ENCODE measurements at regions not wholly inside any gene's neighbourhood (a gene's known extent, or its start where the extent isn't known, plus 50 kb on each side); places are given as distances from the start of the nearest gene placed in this dataset.

- H3K9me3 ChIP-seq: no peaks in the 10 kb centered on the region
- H3K4me1 ChIP-seq: no peaks in the 10 kb centered on the region
- H3K4me3 ChIP-seq: no peak overlapping the region
- intact Hi-C loops (cut with DNase I): no loop called here
- ATAC-seq: no peak
- H3K27me3 ChIP-seq: no peaks in the 10 kb centered on the region
- no peaks in the 10 kb centered on the region for H3K36me3 ChIP-seq
- 77 to 95% methylated on average over 1 of the region's 1 CpG for WGBS, 2 donors
- no peak for TF ChIP-seq CTCF (IDR thresholded peaks at IDR 0.05)
- no peak overlapping the region for H3K27ac ChIP-seq
- DNase-seq: no peak
- no peak for FAIRE-seq
Measured at GRCh38 chr12:42978708-42979107, 389.2 kb upstream of the PRICKLE1 start.

- DNase-seq (no peak), ATAC-seq (no peak), FAIRE-seq (no peak)
- H3K27ac ChIP-seq: no peak overlapping the region
- no peak overlapping the region for H3K4me3 ChIP-seq
- H3K36me3 ChIP-seq: no peaks in the 10 kb centered on the region
- H3K9me3 ChIP-seq: no peaks in the 10 kb centered on the region
- 96% methylated on average over 1 of the region's 1 CpG for WGBS, 2 donors
- no peaks in the 10 kb centered on the region for H3K4me1 ChIP-seq
- TF ChIP-seq CTCF (IDR thresholded peaks at IDR 0.05): no peak
- no peaks in the 10 kb centered on the region for H3K27me3 ChIP-seq
- intact Hi-C loops (cut with DNase I): no loop called here
Measured at GRCh38 chr12:42977451-42978230, 388.1 kb upstream of the PRICKLE1 start.

GRCh38 chr12:42976620-42977019, 387.1 kb upstream of the PRICKLE1 start:
- intact Hi-C loops (cut with DNase I): no loop called here
- no peaks in the 10 kb centered on the region for H3K9me3 ChIP-seq
- DNase-seq (no peak), ATAC-seq (no peak), FAIRE-seq (no peak)
- no peaks in the 10 kb centered on the region for H3K36me3 ChIP-seq
- H3K4me3 ChIP-seq: no peak overlapping the region
- H3K4me1 ChIP-seq: no peaks in the 10 kb centered on the region
- no peaks in the 10 kb centered on the region for H3K27me3 ChIP-seq
- TF ChIP-seq CTCF (IDR thresholded peaks at IDR 0.05): no peak
- H3K27ac ChIP-seq: no peak overlapping the region

- ATAC-seq (no peak), DNase-seq (no peak), FAIRE-seq (no peak)
- H3K36me3 ChIP-seq: no peaks in the 10 kb centered on the region
- no peak for TF ChIP-seq CTCF (IDR thresholded peaks at IDR 0.05)
- no peak overlapping the region for H3K4me3 ChIP-seq
- no peak overlapping the region for H3K27ac ChIP-seq
- 76 to 78% methylated on average over 3 of the region's 3 CpGs for WGBS, 2 donors
- no peaks in the 10 kb centered on the region for H3K27me3 ChIP-seq
- H3K9me3 ChIP-seq: no peaks in the 10 kb centered on the region
- intact Hi-C loops (cut with DNase I): no loop called here
- no peaks in the 10 kb centered on the region for H3K4me1 ChIP-seq
Measured at GRCh38 chr12:42976122-42976521, 386.6 kb upstream of the PRICKLE1 start.

- Histone ChIP-seq H3K9me3 (no peaks in the 10 kb centered on the region), H3K36me3 (no peaks in the 10 kb centered on the region), H3K27me3 (no peaks in the 10 kb centered on the region), H3K27ac (no peak overlapping the region), H3K4me1 (no peaks in the 10 kb centered on the region), H3K4me3 (no peak overlapping the region)
- 81 to 84% methylated on average over 5 of the region's 5 CpGs for WGBS, 2 donors
- no peak for DNase-seq
- no peak for TF ChIP-seq CTCF (IDR thresholded peaks at IDR 0.05)
- intact Hi-C loops (cut with DNase I): no loop called here
- no peak for FAIRE-seq
- no peak for ATAC-seq
Measured at GRCh38 chr12:42969355-42969754, 379.8 kb upstream of the PRICKLE1 start.
